ENCODE measurements at regions not wholly inside any gene's neighbourhood (a gene's known extent, or its start where the extent isn't known, plus 50 kb on each side); places are given as distances from the start of the nearest gene placed in this dataset.

GRCh38 chr13:64529874-64530485 is 2700.2 kb downstream of the PCDH9 start:
- H2AFZ ChIP-seq (ENCODE audit: low read depth, low read length), result 0 out of 2 replicates have a peak overlapping the region, but pooled peaks have one; percentile 26
- no peak overlapping the region for H3K27ac ChIP-seq (ENCODE audit: low read length)
- H3K4me3 ChIP-seq (ENCODE audit: low read length), result no peak overlapping the region
- H3K27me3 ChIP-seq (ENCODE audit: low read depth, low read length), result no peaks in the 10 kb centered on the region
- H3K79me2 ChIP-seq (ENCODE audit: low read length), result no peaks in the 10 kb centered on the region
- no peaks in the 10 kb centered on the region for H3K9me3 ChIP-seq (ENCODE audit: insufficient read depth, low read length)
- no peaks in the 10 kb centered on the region for H4K20me1 ChIP-seq (ENCODE audit: insufficient read depth, low read length)
- H3K36me3 ChIP-seq (replicated peaks; ENCODE audit: low read depth, low read length), result no peaks in the 10 kb centered on the region
- peak; percentile 66 for TF ChIP-seq CTCF (IDR thresholded peaks at IDR 0.05; ENCODE audit: low read depth, low read length)
- no peak for TF ChIP-seq EZH2phosphoT487 (IDR thresholded peaks at IDR 0.05; ENCODE audit: low read depth)
- H3K9ac ChIP-seq (ENCODE audit: low read length), result no peak overlapping the region
- no peak overlapping the region for H3K4me2 ChIP-seq (ENCODE audit: low read length)
- H3K4me1 ChIP-seq (ENCODE audit: low read length), result no peaks in the 10 kb centered on the region

GRCh38 chr13:64528838-64529237 is 2701.3 kb downstream of the PCDH9 start:
- Histone ChIP-seq H3K9ac (ENCODE audit: low read length) (no peak overlapping the region), H3K4me2 (ENCODE audit: low read length) (no peak overlapping the region), H3K9me3 (ENCODE audit: insufficient read depth, low read length) (no peaks in the 10 kb centered on the region), H3K79me2 (ENCODE audit: low read length) (no peaks in the 10 kb centered on the region), H4K20me1 (ENCODE audit: insufficient read depth, low read length) (no peaks in the 10 kb centered on the region), H3K4me3 (ENCODE audit: low read length) (no peak overlapping the region), H3K27me3 (ENCODE audit: low read depth, low read length) (no peaks in the 10 kb centered on the region), H3K4me1 (ENCODE audit: low read length) (no peaks in the 10 kb centered on the region), H3K27ac (ENCODE audit: low read length) (no peak overlapping the region), H2AFZ (ENCODE audit: low read depth, low read length) (no peak overlapping the region), H3K36me3 (replicated peaks; ENCODE audit: low read depth, low read length) (no peaks in the 10 kb centered on the region)
- TF ChIP-seq CTCF (IDR thresholded peaks at IDR 0.05; ENCODE audit: low read depth, low read length), result no peak
- TF ChIP-seq EZH2phosphoT487 (IDR thresholded peaks at IDR 0.05; ENCODE audit: low read depth), result no peak

GRCh38 chr13:64527561-64527960 is 2702.6 kb downstream of the PCDH9 start:
- no peaks in the 10 kb centered on the region for H3K4me1 ChIP-seq (ENCODE audit: low read length)
- no peak overlapping the region for H3K4me2 ChIP-seq (ENCODE audit: low read length)
- H2AFZ ChIP-seq (ENCODE audit: low read depth, low read length), result no peak overlapping the region
- no peak overlapping the region for H3K4me3 ChIP-seq (ENCODE audit: low read length)
- no peak for TF ChIP-seq CTCF (IDR thresholded peaks at IDR 0.05; ENCODE audit: low read depth, low read length)
- no peak for TF ChIP-seq EZH2phosphoT487 (IDR thresholded peaks at IDR 0.05; ENCODE audit: low read depth)
- no peaks in the 10 kb centered on the region for H3K36me3 ChIP-seq (replicated peaks; ENCODE audit: low read depth, low read length)
- H4K20me1 ChIP-seq (ENCODE audit: insufficient read depth, low read length), result no peaks in the 10 kb centered on the region
- H3K9me3 ChIP-seq (ENCODE audit: insufficient read depth, low read length), result no peaks in the 10 kb centered on the region
- no peaks in the 10 kb centered on the region for H3K27me3 ChIP-seq (ENCODE audit: low read depth, low read length)
- no peaks in the 10 kb centered on the region for H3K79me2 ChIP-seq (ENCODE audit: low read length)
- no peak overlapping the region for H3K27ac ChIP-seq (ENCODE audit: low read length)
- no peak overlapping the region for H3K9ac ChIP-seq (ENCODE audit: low read length)

GRCh38 chr13:64525687-64526086 is 2704.4 kb downstream of the PCDH9 start:
- Histone ChIP-seq H2AFZ (ENCODE audit: low read depth, low read length) (no peak overlapping the region), H4K20me1 (ENCODE audit: insufficient read depth, low read length) (no peaks in the 10 kb centered on the region), H3K79me2 (ENCODE audit: low read length) (no peaks in the 10 kb centered on the region), H3K4me1 (ENCODE audit: low read length) (no peaks in the 10 kb centered on the region), H3K4me3 (ENCODE audit: low read length) (no peak overlapping the region), H3K36me3 (replicated peaks; ENCODE audit: low read depth, low read length) (no peaks in the 10 kb centered on the region), H3K27me3 (ENCODE audit: low read depth, low read length) (no peaks in the 10 kb centered on the region), H3K9ac (ENCODE audit: low read length) (no peak overlapping the region), H3K9me3 (ENCODE audit: insufficient read depth, low read length) (no peaks in the 10 kb centered on the region), H3K27ac (ENCODE audit: low read length) (no peak overlapping the region), H3K4me2 (ENCODE audit: low read length) (no peak overlapping the region)
- TF ChIP-seq EZH2phosphoT487 (IDR thresholded peaks at IDR 0.05; ENCODE audit: low read depth), result no peak
- TF ChIP-seq CTCF (IDR thresholded peaks at IDR 0.05; ENCODE audit: low read depth, low read length), result no peak
